OCI-LY7 (cell line): ENCODE measurements at regions not wholly inside any gene's neighbourhood (a gene's known extent, or its start where the extent isn't known, plus 50 kb on each side); places are given as distances from the start of the nearest gene placed in this dataset.

Experiments
- BruUV-seq: library from RNA; stranded (reverse); fragments of 400-500 nt; replicated peaks from 2 replicates; lab custom pipeline; 2021; lab: Mats Ljungman, UMichigan
- CTCF ChIA-PET: fragments of 300-600 bp; sonication (Branson Sonifier 250); formaldehyde crosslinking; loops from one replicate; lab custom pipeline; 2022; ENCODE audit warnings: antibody characterized with exemption; ENCODE audit not compliant: unreplicated experiment; lab: Charles Lee
- POLR2A ChIA-PET: fragments of 300-600 bp; sonication (Branson Sonifier 250); formaldehyde crosslinking; loops from one replicate; lab custom pipeline; 2022; ENCODE audit warnings: antibody characterized with exemption; lab: Charles Lee
- DNase-seq: peaks from one replicate; pipeline ENCODE4 v3.0.0-alpha.2; 2015; ENCODE audit warnings: low spot score
- H2AFZ ChIP-seq: fragments of 200-600 bp; sonication (generic), shearing (Covaris generic); 2 replicates; pipeline ENCODE4 v1.6.1; 2014; ENCODE audit warnings: mild to moderate bottlenecking, antibody characterized with exemption, low read length, moderate library complexity
- H3K27ac ChIP-seq: fragments of 200-600 bp; sonication (generic); 2 replicates; pipeline ENCODE4 v1.5.1; 2014; ENCODE audit warnings: mixed run types, low read depth, mild to moderate bottlenecking, moderate library complexity, low read length, inconsistent platforms; ENCODE audit not compliant: poor library complexity, severe bottlenecking
- H3K36me3 ChIP-seq: fragments of 200-600 bp; sonication (generic); 2 replicates; pipeline ENCODE4 v1.6.1; 2014; ENCODE audit warnings: mild to moderate bottlenecking, antibody characterized with exemption, low read length, moderate library complexity, mixed read lengths; ENCODE audit not compliant: insufficient read depth
- H3K4me1 ChIP-seq: fragments of 200-600 bp; sonication (generic); 2 replicates; pipeline ENCODE4 v1.5.1; 2014; ENCODE audit warnings: mild to moderate bottlenecking, low read length; ENCODE audit not compliant: insufficient read depth, poor library complexity, severe bottlenecking
- H3K4me2 ChIP-seq: fragments of 200-600 bp; sonication (generic); 2 replicates; pipeline ENCODE4 v1.6.1; 2014; ENCODE audit warnings: mild to moderate bottlenecking, low read length
- H3K4me3 ChIP-seq: fragments of 200-600 bp; sonication (generic); 2 replicates; pipeline ENCODE4 v1.5.1; 2014; ENCODE audit warnings: mild to moderate bottlenecking, low read depth, low read length; ENCODE audit not compliant: poor library complexity, severe bottlenecking
- H3K79me2 ChIP-seq: fragments of 200-600 bp; sonication (generic); 2 replicates; pipeline ENCODE4 v1.6.1; 2016; ENCODE audit warnings: low read depth, mild to moderate bottlenecking, low read length, moderate library complexity, mixed read lengths; ENCODE audit not compliant: insufficient read depth
- H3K9me2 ChIP-seq: fragments of 200-600 bp; sonication (generic); 2 replicates; pipeline ENCODE4 v1.6.1; 2016; ENCODE audit warnings: mild to moderate bottlenecking, low read length, mixed read lengths; ENCODE audit not compliant: insufficient read depth
- H3K9me3 ChIP-seq: fragments of 200-600 bp; sonication (generic); 2 replicates; pipeline ENCODE4 v1.6.1; 2014; ENCODE audit warnings: mild to moderate bottlenecking, mixed run types, low read length, mixed read lengths
- H4K20me1 ChIP-seq: fragments of 200-600 bp; sonication (generic); 2 replicates; pipeline ENCODE4 v1.6.1; 2014; ENCODE audit warnings: mild to moderate bottlenecking, antibody characterized with exemption, low read length, moderate library complexity, mixed read lengths; ENCODE audit not compliant: insufficient read depth
- CTCF ChIP-seq: fragments of 200-600 bp; sonication (generic); conservative IDR thresholded peaks from 2 replicates; pipeline ENCODE4 v1.5.1; 2014; ENCODE audit warnings: mild to moderate bottlenecking, antibody characterized with exemption, low read length, moderate library complexity, mixed read lengths
- EZH2phosphoT487 ChIP-seq: fragments of 200-600 bp; sonication (generic); IDR thresholded peaks from 2 replicates; pipeline ENCODE4 v1.6.1; 2018; ENCODE audit warnings: low read depth, borderline replicate concordance, mild to moderate bottlenecking, mixed run types, antibody characterized with exemption, low read length, moderate library complexity, mixed read lengths
- intact Hi-C: fragments of 100-400 bp; cut with micrococcal nuclease; formaldehyde crosslinking; loops from one replicate; pipeline ENCODE4 v1.10.0; 2022; ENCODE audit not compliant: unreplicated experiment

- H3K9me2 ChIP-seq: no peaks in the 10 kb centered on the region
- ChIA-PET POLR2A (interaction anchor here (0.6 to 1.1 kb wide), 3 partner anchors 14 to 755 kb away, joined by 3 to 6 read pairs (median 5); no protein-coding TSS in a partner anchor), CTCF (interaction anchor here (0.6 kb wide), 1 partner anchor 587 kb away, joined by 3 read pairs; no protein-coding TSS in a partner anchor)
- no peaks in the 10 kb centered on the region for H3K79me2 ChIP-seq
- no TSS peak for BruUV-seq
- no peak overlapping the region for H3K4me3 ChIP-seq
- intact Hi-C loops: no loop called here
- H3K9me3 ChIP-seq: no peaks in the 10 kb centered on the region
- H2AFZ ChIP-seq: no peak overlapping the region
- TF ChIP-seq CTCF (no peak), EZH2phosphoT487 (no peak)
- H3K36me3 ChIP-seq: no peaks in the 10 kb centered on the region
- no peak for DNase-seq
- no peak overlapping the region for H3K4me2 ChIP-seq
- H3K27ac ChIP-seq: no peak overlapping the region
- no peaks in the 10 kb centered on the region for H3K4me1 ChIP-seq
- no peaks in the 10 kb centered on the region for H4K20me1 ChIP-seq
Measured at GRCh38 chr12:41866878-41867430, 277.7 kb downstream of the GXYLT1 start.

GRCh38 chr12:41856228-41856627, 288.4 kb downstream of the GXYLT1 start:
- no peak for DNase-seq
- H2AFZ ChIP-seq: no peak overlapping the region
- intact Hi-C loops: no loop called here
- H3K4me3 ChIP-seq: no peak overlapping the region
- no peaks in the 10 kb centered on the region for H3K4me1 ChIP-seq
- no peaks in the 10 kb centered on the region for H3K9me2 ChIP-seq
- H3K36me3 ChIP-seq: no peaks in the 10 kb centered on the region
- no TSS peak for BruUV-seq
- no peaks in the 10 kb centered on the region for H4K20me1 ChIP-seq
- 0 out of 2 replicates have a peak, but pooled peaks cover 9% of the 10 kb centered on the region for H3K9me3 ChIP-seq
- no peak overlapping the region for H3K27ac ChIP-seq
- CTCF ChIA-PET: no interaction called here
- TF ChIP-seq CTCF: no peak
- TF ChIP-seq EZH2phosphoT487: no peak
- POLR2A ChIA-PET: interaction anchor here (0.6 kb wide), 1 partner anchor 127 kb away, joined by 4 read pairs; no protein-coding TSS in a partner anchor
- no peaks in the 10 kb centered on the region for H3K79me2 ChIP-seq
- no peak overlapping the region for H3K4me2 ChIP-seq

DNA sequence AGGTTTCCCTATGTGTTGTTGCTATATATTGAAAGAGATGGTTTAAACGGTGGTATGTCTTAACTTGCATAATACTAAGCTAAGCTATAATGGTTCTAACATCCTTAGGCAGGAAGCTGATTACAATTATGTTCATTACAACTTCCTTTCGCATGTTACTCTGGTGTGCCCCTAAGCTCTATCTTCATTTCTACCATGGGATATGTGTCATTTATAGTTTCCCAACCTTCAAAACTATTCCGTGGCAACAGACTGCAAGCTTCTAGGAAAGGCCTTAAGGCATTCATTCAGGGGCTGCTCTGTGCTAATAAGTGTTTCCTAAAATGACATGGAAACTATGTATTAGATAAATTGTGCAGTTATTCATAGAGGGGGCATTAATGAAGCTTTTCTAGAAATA, 294.6 kb downstream of the GXYLT1 start:
- intact Hi-C loops: no loop called here
- Histone ChIP-seq H3K79me2 (no peaks in the 10 kb centered on the region), H3K4me2 (no peak overlapping the region), H3K27ac (no peak overlapping the region), H3K9me2 (no peaks in the 10 kb centered on the region), H2AFZ (no peak overlapping the region), H3K4me3 (no peak overlapping the region), H3K9me3 (no peaks in the 10 kb centered on the region), H3K36me3 (no peaks in the 10 kb centered on the region), H4K20me1 (no peaks in the 10 kb centered on the region), H3K4me1 (no peaks in the 10 kb centered on the region)
- no TSS peak for BruUV-seq
- DNase-seq: no peak
- no peak for TF ChIP-seq EZH2phosphoT487
- no peak for TF ChIP-seq CTCF
- POLR2A ChIA-PET: interaction anchor here (0.5 to 1.6 kb wide), 6 partner anchors 9 to 909 kb away, joined by 3 to 4 read pairs (median 3); no protein-coding TSS in a partner anchor
- CTCF ChIA-PET: no interaction called here
